SK-N-DZ (cell line): ENCODE measurements at regions not wholly inside any gene's neighbourhood (a gene's known extent, or its start where the extent isn't known, plus 50 kb on each side); places are given as distances from the start of the nearest gene placed in this dataset.

Experiments
- DNase-seq: peaks from one replicate; pipeline ENCODE4 v3.0.0-alpha.2; 2015; ENCODE audit warnings: low spot score

DNA sequence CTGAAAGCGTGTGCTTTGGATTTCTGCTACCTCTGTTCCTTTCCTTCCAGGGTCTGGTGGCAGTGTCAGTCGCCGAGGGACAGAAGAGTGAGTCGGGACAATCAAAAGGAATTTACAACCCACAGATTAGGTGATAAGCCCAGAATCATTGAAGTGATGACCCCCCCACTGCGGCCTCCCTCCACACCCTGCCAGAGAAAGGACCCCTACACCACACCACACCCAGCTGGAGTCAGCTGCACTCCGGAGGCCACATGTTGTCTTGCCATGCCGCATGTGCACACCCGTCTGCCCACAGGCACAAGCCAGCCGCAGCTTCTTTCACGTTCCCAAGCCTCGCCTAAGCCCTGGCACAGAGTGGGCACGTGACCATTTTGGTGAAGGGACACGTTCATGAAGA lies 366.8 kb upstream of the SALL3 start:
- DNase-seq = no peak

DNA sequence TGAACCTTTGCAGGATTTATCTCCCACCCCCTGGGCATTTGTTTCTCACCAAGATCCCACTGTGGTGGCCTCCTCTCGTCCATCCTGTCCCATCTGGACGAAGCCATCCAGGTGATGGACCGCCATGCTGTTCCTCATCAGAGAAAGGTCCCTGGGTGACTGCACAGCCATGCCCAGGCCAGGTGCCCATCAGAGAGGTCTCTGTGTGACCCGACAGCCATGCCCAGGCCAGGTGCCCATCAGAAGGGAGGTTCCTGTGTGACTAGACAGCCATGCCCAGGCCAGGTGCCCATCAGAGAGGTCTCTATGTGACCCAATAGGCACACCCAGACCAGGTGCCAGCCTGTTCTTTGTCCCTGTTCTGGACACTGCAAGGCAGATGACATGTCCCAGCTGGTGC lies 360.9 kb upstream of the SALL3 start:
- DNase-seq = no peak

DNA sequence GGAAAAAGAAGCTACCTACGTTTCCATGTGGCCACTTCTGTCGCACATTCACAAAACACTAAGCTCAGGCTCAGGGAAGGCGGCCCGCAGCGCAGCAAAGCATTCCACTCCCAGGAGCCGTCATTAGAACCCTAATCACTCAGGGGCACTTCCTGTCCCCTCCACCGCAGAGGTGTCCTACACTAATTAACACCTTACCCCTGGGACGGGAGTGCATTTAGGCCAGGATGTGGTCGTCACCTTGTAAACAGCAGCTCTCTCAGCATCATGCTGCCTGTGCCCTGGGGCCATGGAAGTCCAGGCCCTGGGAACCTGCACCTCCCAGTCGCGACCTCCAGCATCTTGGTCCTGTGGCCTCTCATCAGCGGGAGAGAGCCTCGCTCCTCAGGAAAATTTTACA lies 359.8 kb upstream of the SALL3 start:
- DNase-seq = no peak

DNA sequence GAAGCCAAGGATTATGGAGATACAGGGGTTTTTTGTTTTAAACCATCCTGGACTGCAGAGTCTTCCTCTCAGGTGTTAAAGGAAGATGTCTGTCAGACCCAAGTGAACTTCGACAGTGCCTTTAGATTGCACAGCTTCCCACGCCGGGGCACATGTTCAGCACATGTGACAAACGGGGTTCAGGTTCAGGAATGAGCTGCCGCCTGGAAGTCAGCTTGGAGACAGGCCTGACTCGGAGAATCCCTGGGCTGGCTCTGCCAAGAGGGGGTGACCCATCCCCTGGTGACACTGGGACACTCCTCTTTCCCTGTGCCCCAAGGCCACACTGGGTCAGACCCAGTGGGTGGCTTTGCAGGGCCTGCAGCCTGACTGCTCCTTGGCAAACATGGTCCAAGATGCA lies 359.3 kb upstream of the SALL3 start:
- DNase-seq = no peak

DNA sequence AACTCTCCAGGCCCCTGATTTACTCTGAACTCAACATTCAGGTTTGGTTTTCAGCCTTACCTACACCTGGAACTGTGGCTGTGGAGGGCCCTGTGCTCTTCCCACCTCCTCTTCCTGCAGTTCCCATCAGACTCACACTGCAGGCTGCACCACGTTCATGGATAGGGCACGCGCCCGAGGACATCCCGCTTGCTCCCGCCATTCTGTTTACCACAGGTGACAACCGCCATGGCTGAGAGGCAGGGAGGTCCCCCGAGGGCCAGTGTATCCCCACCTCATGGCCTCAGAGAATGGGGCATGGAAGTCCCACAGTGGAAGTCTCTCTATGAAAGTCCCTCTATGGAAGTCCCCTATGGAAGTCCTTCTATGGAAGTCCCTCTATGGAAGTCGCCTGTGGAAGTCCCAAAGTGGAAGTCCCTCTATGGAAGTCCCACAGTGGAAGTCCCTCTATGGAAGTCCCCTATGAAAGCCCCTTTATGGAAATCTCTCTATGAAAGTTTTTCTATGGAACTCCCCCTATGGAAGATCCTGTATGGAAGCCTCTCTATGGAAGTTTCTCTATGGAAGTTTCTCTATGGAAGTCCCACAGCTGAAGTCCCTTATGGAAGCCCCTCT lies 358.4 kb upstream of the SALL3 start:
- DNase-seq = no peak

DNA sequence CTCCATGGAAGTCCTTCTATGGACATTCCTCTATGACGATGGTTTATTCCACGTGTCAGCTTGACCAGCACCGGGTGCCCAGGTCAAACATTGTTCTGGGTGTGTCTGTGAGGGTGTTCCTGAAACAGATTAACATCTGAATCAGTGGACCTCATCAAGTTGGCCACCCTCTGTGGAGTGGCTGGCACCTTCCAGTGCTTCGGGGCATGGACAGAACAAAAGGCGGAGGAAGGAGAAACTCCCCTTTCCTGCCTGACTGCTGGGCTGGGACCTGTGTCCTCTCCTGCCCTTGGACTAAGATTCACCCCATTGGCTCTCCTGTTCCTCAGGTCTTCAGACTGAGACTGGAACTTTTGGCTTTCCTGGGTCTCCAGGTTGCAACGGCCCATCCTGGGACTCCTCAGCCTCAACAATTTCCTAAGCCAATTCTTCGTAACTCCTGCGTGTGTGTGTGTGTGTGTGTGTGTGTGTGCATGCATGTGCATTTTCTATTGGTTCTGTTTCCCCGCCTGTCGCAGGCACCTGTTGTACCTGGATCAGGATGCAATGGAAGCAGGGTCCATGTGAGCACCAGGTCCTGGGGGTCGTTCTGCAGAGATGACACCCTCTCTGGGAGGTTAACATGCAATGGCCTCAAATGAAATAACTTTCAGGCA lies 357.2 kb upstream of the SALL3 start:
- DNase-seq = no peak

DNA sequence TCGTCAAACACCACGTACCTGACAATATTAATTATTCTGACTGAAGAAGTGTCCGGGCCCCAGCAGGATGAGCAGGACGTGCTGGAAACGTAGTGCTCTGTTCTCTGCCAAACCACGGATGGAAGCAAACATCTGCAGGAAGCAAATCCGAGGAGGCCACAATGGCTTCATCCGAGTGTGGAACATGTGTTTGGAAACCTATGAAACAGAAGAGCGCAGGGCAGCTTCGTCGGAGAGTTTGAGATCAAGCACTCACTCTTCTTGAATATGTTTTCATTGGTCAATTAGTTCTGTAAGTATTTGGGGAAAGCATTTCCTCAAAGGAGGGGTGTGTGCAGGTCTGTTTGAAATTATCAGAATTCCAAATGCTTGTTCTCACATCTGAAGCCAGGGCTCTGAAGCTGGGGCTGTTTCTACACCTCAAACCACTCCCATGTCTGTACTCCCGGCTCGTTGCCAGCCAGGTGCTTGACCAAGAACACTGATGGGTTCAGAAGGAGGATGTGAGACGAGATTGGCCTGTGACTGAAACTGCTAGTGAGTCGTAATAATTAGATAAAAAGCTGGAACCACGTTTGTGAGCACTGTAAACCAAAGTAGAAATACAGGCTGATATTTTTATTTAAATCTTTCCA lies 356.6 kb upstream of the SALL3 start:
- no peak for DNase-seq

DNA sequence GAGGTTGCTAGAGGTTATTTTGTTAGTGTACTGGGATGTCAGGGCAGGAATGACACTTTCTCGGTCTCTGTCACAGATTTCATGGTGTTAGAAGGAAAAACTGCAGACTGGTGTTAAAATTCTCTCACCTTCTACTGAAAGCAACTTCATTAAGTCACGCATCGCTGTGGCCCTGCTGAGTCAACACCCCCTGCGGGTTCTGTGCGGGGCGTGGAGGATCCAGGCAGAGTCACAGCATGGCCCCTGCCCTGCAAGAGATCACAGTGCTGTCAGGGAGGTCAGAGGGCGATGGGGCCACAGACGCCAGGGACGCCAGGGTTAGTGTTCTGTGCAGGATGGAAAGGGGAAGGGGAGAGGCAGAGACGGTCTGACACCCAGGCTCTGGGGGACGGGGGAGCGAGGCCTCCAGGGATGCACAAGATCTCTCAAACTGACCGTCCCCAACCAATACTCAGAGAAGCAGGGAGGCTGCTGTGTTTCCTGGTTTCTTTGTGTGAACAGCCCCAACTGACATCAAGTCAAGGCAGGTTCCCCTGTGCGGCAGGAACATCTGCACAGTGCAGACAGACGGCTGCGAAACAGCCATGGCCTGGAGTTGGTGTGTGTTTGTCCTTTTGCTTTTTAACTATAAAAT lies 354.9 kb upstream of the SALL3 start:
- DNase-seq = no peak

DNA sequence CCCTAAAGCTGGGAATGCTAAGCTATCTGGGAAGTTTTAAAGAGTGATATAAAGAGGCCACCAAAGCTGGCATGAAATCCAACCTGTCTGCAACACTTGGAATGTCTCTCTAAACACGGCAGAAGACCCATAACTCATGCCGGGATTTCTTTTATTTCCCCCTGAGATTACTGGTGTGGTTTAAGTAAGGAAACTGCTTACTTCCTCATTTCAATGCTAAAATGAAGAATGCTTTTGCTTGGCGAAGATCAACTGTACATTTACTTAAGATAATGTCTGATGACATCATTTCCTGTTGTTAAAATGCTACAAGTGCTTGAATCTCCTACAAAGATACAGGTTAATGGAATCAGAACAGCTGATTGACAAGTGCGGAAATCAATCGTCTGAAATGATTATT lies 353.8 kb upstream of the SALL3 start:
- DNase-seq = no peak

DNA sequence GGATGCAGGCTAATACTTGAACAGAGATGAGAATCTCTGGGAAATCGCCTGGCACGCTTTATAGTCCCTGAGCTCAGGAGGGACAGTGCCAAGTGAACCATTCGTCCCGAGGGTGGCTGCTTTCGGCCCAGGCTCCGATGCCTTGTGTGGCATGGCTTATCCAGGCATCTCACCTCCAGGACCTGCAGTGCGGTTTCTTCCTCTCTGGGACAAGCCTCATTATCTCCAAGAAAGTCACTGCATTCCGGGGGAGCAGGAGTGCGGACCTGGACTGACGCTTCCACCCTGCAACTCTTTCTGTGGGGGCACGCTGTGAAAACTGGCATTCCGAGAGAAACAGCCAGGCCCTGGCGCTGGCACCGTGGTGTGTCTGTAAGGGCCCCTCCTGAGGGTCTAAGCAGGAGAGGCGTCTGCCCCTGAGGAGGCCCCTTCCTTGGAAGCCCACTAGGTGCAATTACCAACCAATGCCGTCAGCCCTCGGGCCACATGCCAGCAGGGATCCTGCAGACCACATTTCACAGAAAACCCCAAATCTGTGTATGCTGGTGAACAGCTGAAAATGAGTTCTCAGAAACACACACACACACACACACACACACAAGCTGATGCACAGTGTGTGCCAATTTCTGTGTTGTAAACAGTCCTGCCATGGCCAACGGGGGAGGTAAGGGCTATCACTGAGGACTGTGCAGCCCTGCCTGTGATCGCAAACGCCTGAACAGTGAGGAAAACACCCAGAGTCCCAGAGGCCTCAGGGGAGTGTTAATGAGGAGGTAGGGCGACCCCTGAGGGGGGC lies 351.9 kb upstream of the SALL3 start:
- no peak for DNase-seq

DNA sequence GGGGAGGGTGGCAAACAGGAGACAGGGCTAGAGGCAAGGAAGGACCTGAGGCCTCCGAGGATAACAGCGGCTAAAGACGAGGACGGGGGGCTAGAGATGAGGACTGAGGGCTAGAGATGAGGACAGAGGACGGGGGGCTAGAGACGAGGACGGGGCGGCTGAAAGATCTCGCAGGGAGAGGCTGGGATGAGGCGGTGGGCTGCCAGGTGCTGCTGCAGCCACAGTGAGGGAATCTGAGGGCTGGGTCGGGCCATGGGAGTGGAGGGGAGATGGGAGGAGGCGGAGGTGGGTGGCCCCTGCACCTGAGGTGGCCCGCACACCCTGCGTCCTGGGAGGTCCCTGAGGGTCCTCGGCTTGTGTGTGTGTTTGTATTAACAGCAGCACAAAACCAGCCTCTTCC lies 350.2 kb upstream of the SALL3 start:
- DNase-seq = no peak

DNA sequence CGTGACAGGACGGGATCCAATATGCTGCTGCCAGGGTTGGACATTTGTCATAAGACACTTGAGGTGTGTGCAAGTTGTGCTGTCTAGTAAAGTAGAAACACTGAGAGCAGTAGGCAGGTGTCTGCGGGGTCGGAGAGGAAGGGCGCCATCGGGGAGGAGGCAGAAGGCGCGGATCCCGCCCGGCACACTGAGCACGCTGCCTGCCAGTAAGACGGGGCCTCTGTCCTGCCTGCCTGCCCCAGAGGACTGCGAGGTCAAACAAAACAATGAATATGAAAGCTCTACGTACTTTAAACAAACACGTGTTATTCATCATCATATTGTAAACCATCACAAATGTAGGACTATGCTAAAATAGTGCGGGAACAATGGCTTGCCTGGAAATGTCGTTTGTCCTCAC lies 349.3 kb upstream of the SALL3 start:
- DNase-seq = no peak

DNA sequence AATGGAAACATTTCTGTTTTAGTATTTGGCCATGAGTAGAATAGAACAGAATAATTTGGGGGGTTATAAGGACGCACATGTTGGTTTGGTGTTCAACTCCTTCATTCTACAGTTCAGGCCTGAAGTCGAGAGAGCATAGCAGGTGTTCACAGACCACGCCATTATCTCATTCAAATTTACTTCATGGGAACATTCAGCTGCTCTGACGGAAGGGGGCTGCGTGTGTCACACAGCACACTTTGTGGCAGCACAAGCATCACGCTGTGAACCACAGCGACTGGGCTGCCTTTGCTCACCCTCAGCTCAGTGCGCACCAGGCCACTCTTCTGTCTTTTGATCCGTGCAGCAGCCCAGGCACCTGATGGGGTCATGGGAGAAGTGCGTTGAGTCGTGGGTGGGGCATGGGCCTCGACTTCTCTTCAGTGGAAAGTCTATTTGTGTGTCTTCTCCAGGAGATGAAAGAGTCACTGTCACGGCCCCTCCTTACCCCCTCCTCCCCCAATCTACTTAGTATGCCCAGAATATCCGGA lies 348.6 kb upstream of the SALL3 start:
- no peak for DNase-seq

DNA sequence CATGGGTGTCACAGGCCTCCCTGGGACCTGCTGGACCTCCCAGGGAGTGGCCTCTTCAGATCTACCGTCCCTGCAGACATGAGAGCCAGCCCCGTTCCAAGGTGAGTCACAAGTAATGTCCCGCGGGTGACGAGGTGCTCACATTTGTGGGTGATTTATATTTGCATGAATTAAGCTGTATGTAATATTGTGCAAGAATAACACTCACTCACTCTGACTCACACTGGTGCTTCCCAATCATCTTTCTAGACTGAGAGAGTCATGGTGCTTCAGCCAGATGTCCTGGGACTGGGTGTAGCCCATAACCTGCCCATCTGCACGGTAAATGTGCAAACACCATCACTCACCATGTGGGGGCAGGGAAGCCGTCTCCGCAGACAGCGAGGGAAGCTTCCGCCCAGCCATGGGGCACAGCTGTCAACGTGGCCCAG lies 347.5 kb upstream of the SALL3 start:
- no peak for DNase-seq

DNA sequence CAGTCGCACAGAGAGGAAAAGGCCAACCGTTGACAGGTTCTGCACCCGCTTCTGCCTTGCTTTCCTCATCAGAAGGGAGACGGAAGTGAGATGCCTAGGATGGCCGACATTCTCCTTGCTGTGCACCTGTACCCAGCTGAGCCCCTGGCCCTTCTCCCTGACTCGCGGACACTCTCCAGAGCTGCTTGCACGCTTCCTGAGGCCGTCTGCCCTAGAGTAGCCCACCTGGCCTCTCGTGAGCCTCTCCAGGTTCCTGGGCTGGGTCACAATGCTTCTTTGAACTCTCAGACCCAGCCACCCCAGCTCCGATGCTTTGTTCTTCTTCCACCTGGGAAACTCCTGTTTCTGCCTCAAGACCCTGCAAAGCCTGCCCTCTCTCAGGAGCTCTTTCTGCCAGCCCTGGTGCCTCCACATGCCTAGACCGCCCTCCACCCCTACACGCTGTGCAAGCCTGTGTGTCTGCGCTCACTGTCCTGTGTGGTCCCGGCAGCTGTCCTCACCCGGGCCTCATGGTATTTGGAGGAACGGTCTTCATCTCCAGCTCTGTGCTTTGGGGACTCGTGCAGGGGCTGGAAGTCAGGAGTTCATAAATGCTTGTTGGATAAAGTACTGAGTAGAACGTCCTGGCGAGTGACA lies 345.4 kb upstream of the SALL3 start:
- no peak for DNase-seq

DNA sequence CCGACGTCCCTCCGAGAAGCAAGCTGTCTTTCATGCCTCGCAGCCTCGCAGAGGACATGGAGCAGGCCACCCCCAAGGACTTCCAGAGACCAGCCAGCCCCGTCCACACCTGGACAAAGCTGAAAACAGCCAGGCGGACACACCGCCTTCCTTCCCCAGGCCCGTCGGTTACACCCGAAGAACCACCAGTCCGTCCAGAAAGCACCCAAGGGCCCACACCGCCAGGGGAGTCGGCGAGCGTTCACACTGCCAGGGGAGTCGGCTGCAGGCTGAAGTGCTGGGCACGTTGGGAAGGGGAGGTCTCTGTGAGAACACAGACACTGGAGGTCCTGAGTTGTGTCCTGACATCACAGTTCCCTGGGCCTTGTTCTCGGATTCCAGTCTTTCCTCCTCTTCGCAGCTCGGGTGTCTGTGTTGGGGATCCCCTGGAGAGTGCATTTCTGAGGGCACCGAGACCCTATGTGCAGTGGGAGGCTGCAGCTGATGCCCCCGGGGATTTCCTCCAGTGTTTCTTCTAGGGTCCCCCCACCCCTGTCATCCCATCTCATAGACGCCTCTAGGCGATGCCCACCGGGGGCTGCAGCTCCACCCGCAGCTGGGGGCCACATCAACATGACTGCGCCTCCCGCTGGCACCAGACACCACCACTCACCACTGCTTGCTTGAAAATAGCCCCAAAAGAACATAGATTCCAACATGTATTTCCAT lies 344.4 kb upstream of the SALL3 start:
- DNase-seq = no peak

DNA sequence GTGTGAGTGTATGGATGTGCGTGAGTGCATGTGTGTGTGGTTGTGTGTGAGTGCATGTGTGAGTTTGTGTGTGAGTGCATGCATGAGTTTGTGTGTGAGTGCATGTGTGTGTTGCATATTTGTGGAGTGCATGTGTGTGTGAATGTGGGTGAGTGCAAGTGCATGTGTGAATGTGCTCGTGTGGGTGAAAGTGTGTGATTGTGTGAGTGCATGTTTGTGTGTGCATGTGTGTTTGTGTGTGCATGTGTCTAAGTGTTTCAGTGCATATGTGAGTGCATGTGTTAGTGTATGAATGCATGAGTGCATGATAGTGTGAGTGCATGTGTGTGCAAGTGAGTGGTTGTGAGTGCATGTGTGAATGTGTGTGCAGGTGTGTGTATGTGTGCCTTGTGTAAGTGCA lies 343.4 kb upstream of the SALL3 start:
- DNase-seq = no peak

DNA sequence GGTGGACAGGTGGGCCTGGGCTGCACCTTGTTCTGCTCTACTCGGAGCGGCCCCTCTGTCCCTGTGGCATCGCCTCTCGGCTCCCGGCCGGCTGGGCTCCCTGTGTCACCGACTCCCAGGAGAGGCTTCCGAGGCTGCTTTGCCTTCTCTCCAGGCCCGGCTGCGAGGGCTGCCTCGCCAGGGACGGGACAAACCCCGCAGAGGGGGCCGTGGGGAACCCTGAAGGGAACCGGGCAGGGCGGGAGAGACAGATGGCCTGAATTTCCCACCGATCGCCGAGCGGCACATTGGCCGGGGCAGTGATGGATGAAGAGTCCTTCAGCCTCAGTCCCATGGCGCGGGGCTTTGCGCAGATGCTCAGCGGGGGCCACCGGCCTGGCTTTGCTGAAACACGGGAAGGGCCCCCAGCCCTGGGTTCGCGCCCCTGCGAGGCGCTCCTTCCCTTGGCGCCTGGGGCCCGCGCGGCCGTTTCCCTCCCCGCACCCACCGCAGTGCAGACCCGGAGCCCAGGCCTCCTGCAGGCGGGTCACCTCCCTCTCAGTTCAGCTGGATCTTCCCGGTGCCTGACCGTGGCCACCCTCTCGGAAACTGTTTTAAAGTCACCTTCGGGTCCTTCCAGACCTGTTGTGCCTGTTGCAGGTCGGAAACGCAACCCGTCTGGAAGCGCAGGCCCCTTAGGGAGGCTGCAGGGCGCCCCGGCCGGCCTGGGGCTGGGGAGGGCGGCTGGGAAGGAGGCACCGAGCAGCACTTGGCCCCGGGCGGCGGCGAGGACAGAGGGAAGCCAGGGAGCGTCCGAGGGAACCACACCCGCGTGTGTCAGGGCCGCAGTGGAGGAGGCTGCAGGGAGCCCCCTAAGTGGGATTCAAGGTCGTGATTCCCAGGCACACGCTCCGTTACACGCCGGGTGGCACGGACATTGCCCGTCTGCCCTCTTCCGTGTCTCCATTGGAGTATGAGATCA lies 341.9 kb upstream of the SALL3 start:
- DNase-seq = no peak
